ENCODE measurements at regions not wholly inside any gene's neighbourhood (a gene's known extent, or its start where the extent isn't known, plus 50 kb on each side); places are given as distances from the start of the nearest gene placed in this dataset.

DNA sequence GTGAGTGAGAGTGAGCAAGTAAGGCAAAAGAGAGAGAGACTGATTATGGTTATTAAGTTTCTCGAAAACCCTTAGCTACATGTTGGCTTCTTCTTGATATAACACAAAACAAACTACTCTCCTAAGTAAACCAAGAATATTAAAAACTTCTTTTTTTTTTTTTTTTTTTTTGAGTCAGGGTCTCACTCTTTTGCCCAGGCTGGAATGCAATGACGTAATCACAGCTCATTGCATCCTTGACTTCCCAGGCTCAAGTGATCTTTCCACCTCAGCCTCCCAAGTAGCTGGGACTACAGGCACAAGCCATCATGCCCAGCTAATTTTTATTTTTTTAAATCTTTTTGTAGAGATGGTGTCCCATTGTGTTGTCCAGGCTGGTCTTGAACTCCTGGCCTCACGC lies 102.2 kb upstream of the IL6 start:
- no peak for DNase-seq (ENCODE audit: low spot score)

DNA sequence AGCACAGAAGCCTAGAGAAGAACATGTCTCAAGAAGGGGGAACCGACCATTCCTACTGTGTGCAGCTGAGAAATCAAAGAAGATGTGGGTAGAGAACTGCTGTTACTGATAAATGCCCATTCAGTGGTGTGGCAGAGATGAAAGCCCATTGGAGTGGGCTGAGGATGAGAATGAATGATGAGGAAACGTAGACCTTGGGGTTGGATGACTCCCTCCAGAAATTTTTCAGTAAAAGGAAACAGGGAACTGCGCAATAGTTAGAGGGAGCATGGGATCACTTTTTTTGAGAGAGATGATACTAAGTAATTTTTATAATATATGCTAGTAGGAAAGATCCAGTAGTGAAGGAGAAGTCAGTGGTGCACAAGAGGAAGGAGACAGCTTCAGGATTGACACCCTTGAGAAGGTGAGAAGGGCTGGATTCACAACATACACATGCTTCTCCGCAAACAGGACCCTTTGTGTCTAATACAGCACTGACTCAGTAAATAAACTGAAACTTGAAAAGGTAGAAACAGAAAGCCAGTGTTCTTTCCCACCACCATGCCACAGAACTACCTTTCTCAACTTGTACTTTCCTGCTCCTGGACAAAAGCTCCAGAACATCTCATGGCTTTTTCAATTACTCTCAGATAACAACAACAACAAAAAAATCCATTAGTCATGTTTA lies 104.7 kb upstream of the IL6 start:
- DNase-seq (ENCODE audit: low spot score), result no peak

DNA sequence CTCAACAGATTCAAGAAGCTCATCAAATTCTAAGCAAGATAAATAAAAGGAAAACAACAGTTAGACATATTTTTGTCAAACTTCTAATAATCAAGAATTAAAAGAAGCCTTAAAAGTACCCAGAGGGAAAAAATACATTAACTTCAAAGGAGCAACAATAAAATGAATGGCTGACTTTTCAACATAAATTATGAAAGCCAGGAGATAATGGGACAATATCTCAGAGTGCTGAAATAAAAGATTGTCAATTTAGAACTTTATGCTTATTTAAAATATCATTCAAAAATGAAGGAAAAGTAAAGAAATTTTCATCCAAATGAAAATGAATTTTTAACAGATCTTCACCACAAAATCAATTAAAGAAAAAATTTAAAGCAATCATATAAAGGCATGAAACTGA lies 108.5 kb upstream of the IL6 start:
- no peak for DNase-seq (ENCODE audit: low spot score)

- DNase-seq (ENCODE audit: low spot score), result no peak
Measured at GRCh38 chr7:22617166-22617565, 109.8 kb upstream of the IL6 start.

GRCh38 chr7:22613496-22613895 lies 113.5 kb upstream of the IL6 start:
- DNase-seq (ENCODE audit: low spot score), result peak; percentile 88

DNA sequence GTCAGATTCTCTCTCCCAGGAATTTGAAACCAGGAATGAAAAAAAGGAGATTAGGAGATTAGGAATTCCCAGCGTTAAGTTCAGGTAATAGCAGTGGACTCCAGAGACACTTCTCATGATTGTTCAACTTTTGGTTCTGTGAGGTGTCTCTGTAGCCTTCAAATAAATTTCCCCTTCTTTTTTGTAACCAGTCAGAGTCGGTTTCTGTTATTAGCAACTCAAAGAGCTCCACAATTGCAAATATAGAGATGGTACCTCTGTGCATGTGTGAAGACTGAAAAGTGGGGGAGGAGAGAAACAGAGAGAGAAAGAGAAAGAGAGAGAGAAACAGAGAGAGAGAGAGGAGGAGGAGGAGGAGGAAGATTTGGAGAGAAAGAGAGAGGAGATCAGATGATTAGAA lies 112.8 kb upstream of the STEAP1B start:
- DNase-seq (ENCODE audit: low spot score), result no peak

GRCh38 chr7:22611758-22612079 lies 111.7 kb upstream of the STEAP1B start:
- no peak for DNase-seq (ENCODE audit: low spot score)

DNA sequence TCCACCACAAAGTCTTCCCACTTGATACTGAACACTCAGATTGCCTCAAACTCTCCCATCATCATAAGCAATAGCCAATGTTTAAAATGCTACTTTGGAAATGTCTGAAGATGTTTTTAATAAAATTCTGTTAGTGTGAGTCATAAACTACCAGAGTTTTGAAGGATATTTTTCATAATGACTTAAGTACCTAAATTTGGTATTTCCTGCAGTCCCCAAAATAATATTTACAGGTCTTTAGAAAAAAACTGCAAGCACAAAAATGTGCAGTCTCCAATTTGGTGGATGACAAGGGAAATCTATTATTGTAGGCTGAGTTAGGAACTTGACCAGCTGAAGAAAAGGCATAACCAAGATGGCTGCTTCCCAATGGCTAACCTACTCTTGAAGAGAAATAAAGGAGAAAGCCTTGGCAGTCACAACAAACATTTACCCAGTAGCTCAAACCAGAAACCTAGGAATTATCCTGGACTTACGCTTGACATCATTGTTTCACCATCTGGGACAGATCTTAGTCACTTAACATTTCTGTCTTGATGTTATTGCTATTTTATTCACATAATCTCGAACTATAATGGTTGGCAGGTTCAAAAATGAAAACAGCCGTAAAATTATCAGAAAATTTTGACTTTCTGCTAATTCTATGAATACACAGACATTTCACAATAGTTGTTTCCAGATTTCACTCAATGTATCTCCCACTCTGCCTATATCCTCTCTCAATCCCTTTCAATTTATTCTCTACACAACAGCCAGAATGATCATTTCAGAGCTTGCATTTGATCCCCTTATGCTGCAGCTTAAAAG lies 111.2 kb upstream of the STEAP1B start:
- DNase-seq (ENCODE audit: low spot score), result peak; percentile 52

DNA sequence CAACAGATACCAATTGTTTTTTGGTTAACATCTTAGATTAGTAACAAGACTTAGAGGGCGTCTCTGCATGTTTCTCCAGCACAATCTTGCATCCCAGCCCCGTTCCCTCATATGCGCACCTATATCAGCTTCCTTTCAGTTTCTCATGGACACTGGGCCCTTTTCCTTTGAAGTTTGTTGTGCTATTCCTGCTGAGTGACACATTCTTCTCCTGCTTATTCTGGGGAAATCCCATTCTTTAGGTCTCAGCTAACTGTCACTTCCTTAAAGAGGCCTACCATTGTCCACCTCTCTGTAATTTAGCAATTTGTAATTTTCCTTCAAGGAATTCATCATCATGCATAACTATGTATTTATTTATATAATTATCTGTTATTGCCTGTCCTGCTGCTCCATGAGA lies 110.3 kb upstream of the STEAP1B start:
- DNase-seq (ENCODE audit: low spot score), result no peak

DNA sequence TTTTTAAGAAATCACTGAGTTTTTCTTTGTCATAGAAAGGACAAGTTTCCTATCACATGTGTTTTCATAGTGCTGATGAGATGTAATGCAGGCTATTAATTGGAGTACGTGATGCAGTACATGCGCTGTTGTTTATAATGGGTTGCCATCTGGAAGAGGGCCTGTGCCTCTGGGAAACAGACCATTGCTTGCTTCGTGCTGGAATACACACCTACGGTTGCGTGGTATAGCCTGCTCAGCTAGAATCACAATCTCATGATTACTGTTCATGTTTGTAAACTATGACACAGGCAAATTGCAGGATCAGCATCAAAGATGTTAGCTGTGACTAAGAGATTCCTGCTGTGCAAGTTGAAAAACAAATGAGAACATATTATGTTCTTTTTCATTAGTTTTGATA lies 107.2 kb upstream of the STEAP1B start:
- DNase-seq (ENCODE audit: low spot score), result no peak

GRCh38 chr7:22604246-22604645 lies 104.3 kb upstream of the STEAP1B start:
- no peak for DNase-seq (ENCODE audit: low spot score)

GRCh38 chr7:22601812-22602565 lies 102.0 kb upstream of the STEAP1B start:
- peak; percentile 85 for DNase-seq (ENCODE audit: low spot score)

GRCh38 chr7:22601408-22601807 lies 101.4 kb upstream of the STEAP1B start:
- DNase-seq (ENCODE audit: low spot score), result no peak

- no peak for DNase-seq (ENCODE audit: low spot score)
Measured at GRCh38 chr7:22601003-22601402, 101.0 kb upstream of the STEAP1B start.

- DNase-seq (ENCODE audit: low spot score), result no peak
Measured at GRCh38 chr7:22598318-22598920, 98.4 kb upstream of the STEAP1B start.

GRCh38 chr7:22597844-22598243 lies 97.9 kb upstream of the STEAP1B start:
- no peak for DNase-seq (ENCODE audit: low spot score)

- DNase-seq (ENCODE audit: low spot score), result no peak
Measured at GRCh38 chr7:22596763-22597400, 96.9 kb upstream of the STEAP1B start.

- no peak for DNase-seq (ENCODE audit: low spot score)
Measured at GRCh38 chr7:22594020-22594419, 94.0 kb upstream of the STEAP1B start.

DNA sequence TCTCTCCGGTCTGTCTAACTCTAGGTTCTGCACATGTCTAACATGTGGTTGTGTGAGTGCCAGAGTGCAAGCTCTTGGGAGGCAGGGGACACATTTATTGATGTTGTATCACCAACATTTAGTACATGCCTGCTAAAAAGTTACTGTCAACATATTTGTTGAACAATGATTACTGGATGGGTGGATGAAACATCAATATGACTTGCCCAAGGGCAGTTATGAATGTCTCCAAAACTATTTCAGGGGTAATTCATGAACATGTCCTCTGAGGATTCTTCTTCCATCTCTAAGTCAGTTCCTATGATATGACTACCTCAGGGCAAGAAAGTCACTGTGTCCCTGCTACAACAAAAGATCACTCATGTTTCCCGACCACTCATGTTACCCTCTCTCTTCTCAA lies 91.3 kb upstream of the STEAP1B start:
- DNase-seq (ENCODE audit: low spot score), result no peak

DNA sequence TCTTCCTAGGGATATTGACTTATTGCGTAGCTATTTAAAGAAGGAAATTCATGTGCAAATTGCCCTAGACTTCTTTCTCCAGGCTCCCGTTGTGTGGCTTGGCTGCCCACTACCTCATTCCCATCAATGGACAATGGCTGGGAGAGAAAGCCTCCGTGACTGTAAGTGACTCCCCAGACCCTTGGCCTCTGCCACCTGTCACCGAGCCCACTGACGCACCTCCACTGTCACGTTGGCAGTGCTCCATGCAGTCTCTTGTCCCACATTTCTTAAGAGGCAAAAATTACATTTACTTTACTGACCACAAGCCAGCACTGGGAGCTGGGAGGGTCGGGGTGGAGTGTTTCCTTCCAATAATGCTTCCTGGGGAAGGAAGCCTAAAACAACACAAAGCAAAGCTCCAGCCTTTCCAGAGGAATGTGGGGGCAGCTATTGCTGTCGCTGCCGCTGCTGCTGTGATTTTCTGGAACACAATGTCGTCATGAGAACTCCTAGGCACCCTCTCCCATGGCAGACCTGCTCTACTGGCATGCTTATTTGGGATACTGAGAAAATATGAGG lies 89.7 kb upstream of the STEAP1B start:
- DNase-seq (ENCODE audit: low spot score), result peak; percentile 73

- no peak for DNase-seq (ENCODE audit: low spot score)
Measured at GRCh38 chr7:22588351-22588750, 88.4 kb upstream of the STEAP1B start.

GRCh38 chr7:22587322-22587721 lies 87.3 kb upstream of the STEAP1B start:
- DNase-seq (ENCODE audit: low spot score), result no peak

Data from umbilical cord (tissue), 1 donor.